ENCODE measurements at regions not wholly inside any gene's neighbourhood (a gene's known extent, or its start where the extent isn't known, plus 50 kb on each side); places are given as distances from the start of the nearest gene placed in this dataset.

DNA sequence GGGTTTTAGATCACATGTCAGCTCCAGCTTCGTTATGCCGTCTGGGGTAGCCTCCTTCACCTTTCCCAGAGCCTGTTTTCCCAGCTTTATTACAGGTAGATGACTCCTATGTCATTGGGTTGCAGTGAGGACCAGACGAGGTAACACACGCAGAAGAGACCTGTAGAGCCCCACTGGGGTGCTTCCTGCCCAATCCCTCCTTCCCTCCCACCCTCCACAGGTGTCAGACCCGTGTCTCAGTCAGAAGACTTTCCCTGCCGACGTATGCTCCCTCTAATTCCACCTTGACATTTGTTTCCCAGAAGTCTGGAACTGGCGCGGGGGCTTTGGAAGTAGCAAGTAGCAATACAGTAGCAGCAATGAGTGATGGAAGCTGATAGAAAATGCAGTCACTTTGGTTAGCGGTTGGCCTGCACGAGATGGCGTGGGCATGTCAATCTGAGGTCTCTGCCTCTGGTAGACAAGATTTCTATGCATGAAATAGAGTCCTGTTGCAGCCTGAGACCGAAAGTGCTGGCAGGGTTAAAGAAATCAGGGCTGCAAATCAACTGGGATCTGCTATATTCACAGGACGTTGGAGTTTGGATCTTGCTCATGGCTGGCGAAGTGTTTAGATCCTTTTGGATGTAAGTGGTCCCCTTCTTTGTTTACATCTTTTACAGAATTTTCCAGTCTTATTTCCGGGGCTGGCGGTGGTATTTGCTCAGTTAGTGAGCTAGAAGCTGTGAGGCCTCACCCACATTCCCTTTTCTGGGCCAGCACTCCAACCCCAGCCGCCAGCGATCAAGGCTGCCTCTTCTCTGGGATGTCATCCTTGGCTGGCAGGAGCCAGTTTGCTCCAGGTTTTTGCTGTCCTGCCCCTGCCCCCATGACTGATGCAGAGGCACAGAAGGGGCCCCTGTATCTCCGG, 78.3 kb upstream of the KMT2C start:
- 28 to 29% methylated on average over 19 to 20 of the region's 20 CpGs for WGBS, 2 experiments (ENCODE audit: low coverage in 1 of 2, low lambda C conversion rate in 2 of 2, missing lambda C conversion rate in 2 of 2)
- no peak overlapping the region for H3K4me3 ChIP-seq
- no peaks in the 10 kb centered on the region for H3K9me2 ChIP-seq (ENCODE audit: insufficient read depth)
- H2AFZ ChIP-seq, result no peak overlapping the region
- in situ Hi-C loops (cut with MboI), result no loop called here
- H3K4me1 ChIP-seq (ENCODE audit: insufficient read depth), result no peaks in the 10 kb centered on the region
- H3K79me2 ChIP-seq (ENCODE audit: insufficient read depth), result no peaks in the 10 kb centered on the region
- no peak overlapping the region for H3K4me2 ChIP-seq (ENCODE audit: unreplicated experiment)
- H3K27me3 ChIP-seq (replicated peaks; ENCODE audit: insufficient read depth), result peaks cover 9% of the 10 kb centered on the region; the same call in 1 of the 2 replicates
- no peaks in the 10 kb centered on the region for H3F3A ChIP-seq (ENCODE audit: insufficient read depth)
- no peaks in the 10 kb centered on the region for H3K9me3 ChIP-seq (ENCODE audit: low read depth)
- no peak for DNase-seq
- H4K20me1 ChIP-seq (ENCODE audit: insufficient read depth), result no peaks in the 10 kb centered on the region
- no peak overlapping the region for H3K27ac ChIP-seq
- TF ChIP-seq EZH2phosphoT487 (IDR thresholded peaks at IDR 0.05; ENCODE audit: insufficient read depth, low read depth) (no peak), EZH2 (IDR thresholded peaks at IDR 0.05; ENCODE audit: insufficient read depth, poor library complexity, severe bottlenecking) (no peak)
- H3K36me3 ChIP-seq (ENCODE audit: low read depth), result no peaks in the 10 kb centered on the region
- no peak overlapping the region for H3K9ac ChIP-seq

DNA sequence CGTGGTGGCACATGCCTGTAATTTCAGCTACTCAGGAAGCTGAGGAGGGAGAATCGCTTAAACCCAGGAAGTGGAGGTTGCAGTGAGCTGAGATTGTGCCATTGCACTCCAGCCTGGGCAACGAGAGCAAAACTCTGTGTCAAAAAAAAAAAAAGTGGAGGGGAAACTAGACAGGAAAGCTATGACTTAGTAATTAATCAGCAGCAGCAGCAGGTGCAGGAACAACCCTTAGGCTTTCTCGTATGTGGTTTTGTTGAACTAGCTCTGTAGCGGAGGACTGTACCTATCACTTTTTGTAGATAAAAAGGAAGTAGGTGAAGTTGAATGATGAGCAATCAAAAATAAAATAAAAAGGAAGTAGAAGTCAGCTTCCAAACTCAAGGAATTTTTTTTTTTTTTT, 76.9 kb upstream of the KMT2C start:
- Histone ChIP-seq H3K9me2 (ENCODE audit: insufficient read depth) (no peaks in the 10 kb centered on the region), H3K79me2 (ENCODE audit: insufficient read depth) (no peaks in the 10 kb centered on the region), H3K4me3 (no peak overlapping the region), H3K4me1 (ENCODE audit: insufficient read depth) (no peaks in the 10 kb centered on the region), H3K4me2 (ENCODE audit: unreplicated experiment) (no peak overlapping the region), H3K27me3 (replicated peaks; ENCODE audit: insufficient read depth) (no peaks in the 10 kb centered on the region), H3F3A (ENCODE audit: insufficient read depth) (no peaks in the 10 kb centered on the region), H3K9ac (no peak overlapping the region), H3K27ac (no peak overlapping the region), H3K9me3 (ENCODE audit: low read depth) (no peaks in the 10 kb centered on the region), H4K20me1 (ENCODE audit: insufficient read depth) (no peaks in the 10 kb centered on the region), H3K36me3 (ENCODE audit: low read depth) (no peaks in the 10 kb centered on the region), H2AFZ (no peak overlapping the region)
- in situ Hi-C loops (cut with MboI), result no loop called here
- no peak for DNase-seq
- WGBS, 2 experiments (ENCODE audit: low coverage in 1 of 2, low lambda C conversion rate in 2 of 2, missing lambda C conversion rate in 2 of 2), result 72 to 75% methylated on average over 5 of the region's 5 CpGs
- TF ChIP-seq EZH2phosphoT487 (IDR thresholded peaks at IDR 0.05; ENCODE audit: insufficient read depth, low read depth), result no peak
- TF ChIP-seq EZH2 (IDR thresholded peaks at IDR 0.05; ENCODE audit: insufficient read depth, poor library complexity, severe bottlenecking), result no peak

DNA sequence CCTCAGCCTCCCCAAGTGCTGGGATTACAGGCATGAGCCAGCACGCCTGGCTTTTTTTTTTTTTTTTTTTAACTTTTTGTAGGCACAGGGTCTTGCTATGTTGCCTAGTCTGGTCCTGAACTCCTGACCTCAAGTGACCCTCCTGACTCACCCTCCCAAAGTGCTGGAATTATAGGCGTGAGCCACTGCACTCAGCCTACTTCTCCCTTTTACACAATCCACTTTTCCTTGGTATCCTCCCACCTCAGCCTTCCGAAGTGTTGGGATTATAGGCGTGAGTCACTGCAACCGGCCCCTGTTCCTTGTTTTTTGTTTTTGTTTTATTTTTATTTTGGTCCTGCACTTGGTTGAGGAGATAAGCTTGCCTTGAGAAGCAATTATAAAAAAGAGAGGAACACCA, 75.9 kb upstream of the KMT2C start:
- Histone ChIP-seq H4K20me1 (ENCODE audit: insufficient read depth) (no peaks in the 10 kb centered on the region), H3K4me3 (no peak overlapping the region), H3K79me2 (ENCODE audit: insufficient read depth) (no peaks in the 10 kb centered on the region), H3K9ac (no peak overlapping the region), H3K4me1 (ENCODE audit: insufficient read depth) (no peaks in the 10 kb centered on the region), H3K9me3 (ENCODE audit: low read depth) (no peaks in the 10 kb centered on the region), H3K9me2 (ENCODE audit: insufficient read depth) (no peaks in the 10 kb centered on the region), H3K27ac (no peak overlapping the region), H2AFZ (no peak overlapping the region), H3K36me3 (ENCODE audit: low read depth) (no peaks in the 10 kb centered on the region), H3K4me2 (ENCODE audit: unreplicated experiment) (no peak overlapping the region), H3F3A (ENCODE audit: insufficient read depth) (no peaks in the 10 kb centered on the region), H3K27me3 (replicated peaks; ENCODE audit: insufficient read depth) (no peaks in the 10 kb centered on the region)
- TF ChIP-seq EZH2 (IDR thresholded peaks at IDR 0.05; ENCODE audit: insufficient read depth, poor library complexity, severe bottlenecking), result no peak
- no peak for TF ChIP-seq EZH2phosphoT487 (IDR thresholded peaks at IDR 0.05; ENCODE audit: insufficient read depth, low read depth)
- whole genome bisulfite sequencing, 2 experiments (ENCODE audit: low coverage in 1 of 2, low lambda C conversion rate in 2 of 2, missing lambda C conversion rate in 2 of 2), result 53 to 57% methylated on average over 5 of the region's 5 CpGs
- in situ Hi-C loops (cut with MboI), result no loop called here
- DNase-seq, result no peak

DNA sequence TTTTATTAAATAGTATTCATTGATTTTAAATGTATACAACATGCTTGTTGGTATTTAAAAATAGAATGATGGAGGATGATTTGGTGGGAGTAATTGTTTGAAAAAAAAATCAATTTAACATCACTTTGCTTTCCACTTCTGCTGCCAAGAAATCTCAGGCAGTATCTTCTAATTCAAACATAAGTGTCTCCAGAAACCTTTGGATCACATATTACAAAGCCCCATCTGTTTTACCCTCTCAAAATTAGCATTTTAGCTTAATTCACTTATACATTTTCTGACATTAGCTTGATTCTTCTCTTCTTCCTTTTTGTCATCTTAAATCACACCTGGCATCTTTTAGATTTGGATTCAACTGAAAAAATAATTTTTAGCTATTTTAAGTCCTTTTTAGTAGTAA, 72.9 kb upstream of the KMT2C start:
- H3K27ac ChIP-seq, result no peak overlapping the region
- H2AFZ ChIP-seq, result no peak overlapping the region
- TF ChIP-seq EZH2phosphoT487 (IDR thresholded peaks at IDR 0.05; ENCODE audit: insufficient read depth, low read depth) (no peak), EZH2 (IDR thresholded peaks at IDR 0.05; ENCODE audit: insufficient read depth, poor library complexity, severe bottlenecking) (no peak)
- H3K4me2 ChIP-seq (ENCODE audit: unreplicated experiment), result no peak overlapping the region
- no peak overlapping the region for H3K9ac ChIP-seq
- H3K4me1 ChIP-seq (ENCODE audit: insufficient read depth), result no peaks in the 10 kb centered on the region
- no peak for DNase-seq
- no peaks in the 10 kb centered on the region for H4K20me1 ChIP-seq (ENCODE audit: insufficient read depth)
- no peaks in the 10 kb centered on the region for H3K79me2 ChIP-seq (ENCODE audit: insufficient read depth)
- no peaks in the 10 kb centered on the region for H3K27me3 ChIP-seq (replicated peaks; ENCODE audit: insufficient read depth)
- no peaks in the 10 kb centered on the region for H3K9me3 ChIP-seq (ENCODE audit: low read depth)
- H3F3A ChIP-seq (ENCODE audit: insufficient read depth), result no peaks in the 10 kb centered on the region
- H3K36me3 ChIP-seq (ENCODE audit: low read depth), result no peaks in the 10 kb centered on the region
- H3K4me3 ChIP-seq, result no peak overlapping the region
- H3K9me2 ChIP-seq (ENCODE audit: insufficient read depth), result no peaks in the 10 kb centered on the region
- in situ Hi-C loops (cut with MboI), result no loop called here
